H9 (cell line): ENCODE measurements at regions not wholly inside any gene's neighbourhood (a gene's known extent, or its start where the extent isn't known, plus 50 kb on each side); places are given as distances from the start of the nearest gene placed in this dataset.
"Not testable (repeated sequence)": the region's sequence is repeated elsewhere in the genome, so short reads cannot be mapped to it uniquely, and the experiment has no call there.

ENCODE experiments used
- DNase-seq: peaks from one replicate; pipeline ENCODE4 v3.0.0-alpha.2; 2017
- H2AFZ ChIP-seq: one replicate; pipeline ENCODE4 v1.6.1; 2013; ENCODE audit warnings: mild to moderate bottlenecking, low read length, control low read depth, moderate library complexity
- H2AK5ac ChIP-seq: 2 replicates; pipeline ENCODE4 v1.6.1; 2013; ENCODE audit warnings: low read length, control low read depth, mixed read lengths; ENCODE audit not compliant: insufficient read length
- H2BK120ac ChIP-seq: one replicate; pipeline ENCODE4 v1.6.1; 2013; ENCODE audit warnings: low read depth, mild to moderate bottlenecking, low read length, control low read depth, inconsistent platforms; ENCODE audit not compliant: poor library complexity, severe bottlenecking
- H2BK12ac ChIP-seq: 2 replicates; pipeline ENCODE4 v1.6.1; 2013; ENCODE audit warnings: low read length, control low read depth, mixed read lengths, low read depth; ENCODE audit not compliant: insufficient read length
- H2BK15ac ChIP-seq: 2 replicates; pipeline ENCODE4 v1.6.1; 2013; ENCODE audit warnings: low read depth, low read length, control low read depth
- H2BK20ac ChIP-seq: one replicate; pipeline ENCODE4 v1.6.1; 2013; ENCODE audit warnings: low read depth, mild to moderate bottlenecking, low read length, control low read depth, inconsistent platforms; ENCODE audit not compliant: poor library complexity, severe bottlenecking
- H2BK5ac ChIP-seq: 2 replicates; pipeline ENCODE4 v1.6.1; 2013; ENCODE audit warnings: low read length, control low read depth, mixed read lengths; ENCODE audit not compliant: insufficient read length
- H3K14ac ChIP-seq: 2 replicates; pipeline ENCODE4 v1.6.1; 2013; ENCODE audit warnings: low read length, control low read depth; ENCODE audit not compliant: insufficient read depth
- H3K18ac ChIP-seq: 2 replicates; pipeline ENCODE4 v1.6.1; 2013; ENCODE audit warnings: low read depth, mild to moderate bottlenecking, mixed read lengths, low read length, control low read depth; ENCODE audit not compliant: insufficient read length
- H3K23ac ChIP-seq: 2 replicates; pipeline ENCODE4 v1.6.1; 2013; ENCODE audit warnings: low read length, control low read depth, mixed read lengths, low read depth; ENCODE audit not compliant: insufficient read length
- H3K23me2 ChIP-seq: 2 replicates; pipeline ENCODE4 v1.6.1; 2013; ENCODE audit warnings: low read depth, mild to moderate bottlenecking, mixed read lengths, low read length, control low read depth; ENCODE audit not compliant: insufficient read length, poor library complexity, severe bottlenecking
- H3K27ac ChIP-seq: 2 replicates; pipeline ENCODE4 v1.5.1; 2013; ENCODE audit warnings: low read length, control low read depth, mixed read lengths, low read depth; ENCODE audit not compliant: insufficient read length
- H3K27me3 ChIP-seq: 2 replicates; pipeline ENCODE4 v1.6.1; 2013; ENCODE audit warnings: low read length, control low read depth, inconsistent platforms; ENCODE audit not compliant: insufficient read depth
- H3K4ac ChIP-seq: 2 replicates; pipeline ENCODE4 v1.6.1; 2013; ENCODE audit warnings: low read depth, mild to moderate bottlenecking, control low read depth, inconsistent platforms, low read length, moderate library complexity
- H3K4me1 ChIP-seq: 2 replicates; pipeline ENCODE4 v1.6.1; 2013; ENCODE audit warnings: low read length, control low read depth, inconsistent platforms; ENCODE audit not compliant: insufficient read depth
- H3K4me2 ChIP-seq: 2 replicates; pipeline ENCODE4 v1.6.1; 2013; ENCODE audit warnings: low read length, control low read depth, mixed read lengths; ENCODE audit not compliant: insufficient read length, insufficient read depth
- H3K56ac ChIP-seq: 2 replicates; pipeline ENCODE4 v1.6.1; 2013; ENCODE audit warnings: low read depth, mild to moderate bottlenecking, mixed read lengths, low read length, control low read depth; ENCODE audit not compliant: insufficient read length
- H3K79me1 ChIP-seq: 2 replicates; pipeline ENCODE4 v1.6.1; 2013; ENCODE audit warnings: low read depth, mild to moderate bottlenecking, moderate library complexity, low read length, control low read depth, inconsistent platforms; ENCODE audit not compliant: insufficient read depth, poor library complexity, severe bottlenecking
- H3K79me2 ChIP-seq: 2 replicates; pipeline ENCODE4 v1.6.1; 2013; ENCODE audit warnings: low read length, control low read depth, inconsistent platforms; ENCODE audit not compliant: insufficient read depth
- H3K9ac ChIP-seq: 2 replicates; pipeline ENCODE4 v1.6.1; 2013; ENCODE audit warnings: low read length, control low read depth, mixed read lengths; ENCODE audit not compliant: insufficient read length; ENCODE audit errors: extremely low read depth
- H3K9me3 ChIP-seq: one replicate; pipeline ENCODE4 v1.6.1; 2013; ENCODE audit warnings: low read depth, low read length, inconsistent platforms; ENCODE audit not compliant: control insufficient read depth
- H3T11ph ChIP-seq: one replicate; pipeline ENCODE4 v1.6.1; 2013; ENCODE audit warnings: mild to moderate bottlenecking, low read length, control low read depth, inconsistent platforms
- H4K20me1 ChIP-seq: one replicate; pipeline ENCODE4 v1.6.1; 2013; ENCODE audit not compliant: control insufficient read depth, insufficient read length, insufficient read depth
- H4K5ac ChIP-seq: 2 replicates; pipeline ENCODE4 v1.6.1; 2013; ENCODE audit warnings: low read depth, mild to moderate bottlenecking, mixed read lengths, low read length, control low read depth; ENCODE audit not compliant: insufficient read length
- H4K8ac ChIP-seq: replicated peaks from 2 replicates; pipeline ENCODE4 v1.6.1; 2013; ENCODE audit warnings: low read length, control low read depth, mixed read lengths, low read depth; ENCODE audit not compliant: insufficient read length
- H4K91ac ChIP-seq: 2 replicates; pipeline ENCODE4 v1.6.1; 2013; ENCODE audit warnings: low read depth, mild to moderate bottlenecking, moderate library complexity, mixed read lengths, low read length, control low read depth; ENCODE audit not compliant: insufficient read length
- H3K27ac Mint-ChIP-seq, 3 experiments: 2 replicates in 2 of 3; 3 replicates in 1 of 3; pipeline ENCODE4 v1.8.0; 2020 to 2021; ENCODE audit warnings: mixed read lengths in 3 of 3, mild to moderate bottlenecking in 1 of 3, moderate library complexity in 1 of 3
- H3K27me3 Mint-ChIP-seq: 2 replicates; pipeline ENCODE4 v1.8.0; 2021; ENCODE audit warnings: low read depth, mild to moderate bottlenecking, moderate library complexity, mixed read lengths
- H3K36me3 Mint-ChIP-seq, 3 experiments: 2 replicates in 2 of 3; 3 replicates in 1 of 3; pipeline ENCODE4 v1.8.0; 2020 to 2021; ENCODE audit warnings: low read depth in 3 of 3, mixed read lengths in 3 of 3; ENCODE audit not compliant: insufficient read depth in 1 of 3
- H3K4me1 Mint-ChIP-seq, 2 experiments: 2 replicates each; pipeline ENCODE4 v1.8.0; 2020; ENCODE audit warnings: mixed read lengths in 2 of 2
- H3K4me3 Mint-ChIP-seq, 2 experiments: 2 replicates in 1 of 2; 3 replicates in 1 of 2; pipeline ENCODE4 v1.8.0; 2020 to 2021; ENCODE audit warnings: mild to moderate bottlenecking in 2 of 2, mixed read lengths in 2 of 2, moderate library complexity in 1 of 2
- H3K9me3 Mint-ChIP-seq, 2 experiments: 2 replicates in 1 of 2; 3 replicates in 1 of 2; pipeline ENCODE4 v1.8.0; 2020; ENCODE audit warnings: mild to moderate bottlenecking in 2 of 2, mixed read lengths in 2 of 2, moderate library complexity in 1 of 2
- whole genome bisulfite sequencing: extraction: QIAGEN DNeasy Blood & Tissue Kit; methylation state at CpG from one replicate; pipeline ENCODE4 v1.1.7; 2013; ENCODE audit warnings: missing lambda C conversion rate, low lambda C conversion rate, mixed read lengths; ENCODE audit not compliant: insufficient read length; ENCODE audit errors: extremely low coverage; 5-methylcytosine and 5-hydroxymethylcytosine counted together

DNA sequence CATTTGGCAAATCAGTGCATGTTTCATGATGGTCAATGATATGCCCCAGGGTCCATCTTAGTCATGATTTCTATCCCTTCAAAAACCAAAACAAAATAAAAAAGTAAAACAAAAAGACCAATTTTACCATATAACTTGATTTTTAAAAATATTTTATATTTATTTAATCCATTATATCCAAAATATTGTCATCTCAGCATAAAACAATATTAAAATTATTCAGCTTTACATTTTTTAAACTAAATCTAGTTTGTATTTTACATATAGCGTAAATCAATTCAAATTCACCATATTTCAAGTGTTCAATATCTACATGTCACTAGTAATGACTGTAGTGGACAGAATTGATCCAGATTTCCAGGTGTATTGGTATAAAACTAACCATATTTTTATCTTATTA, 187.4 kb upstream of the C1QTNF3 start:
- not testable (repeated sequence) for DNase-seq, H4K8ac ChIP-seq, H3K23me2 ChIP-seq, H4K91ac ChIP-seq, H2BK20ac ChIP-seq, H3K23ac ChIP-seq, H3K27me3 ChIP-seq, H3K56ac ChIP-seq, H2BK5ac ChIP-seq, H3K27ac Mint-ChIP-seq, H3K4me1 ChIP-seq, H3K4me2 ChIP-seq, H3K9me3 Mint-ChIP-seq, H3K79me2 ChIP-seq, H4K5ac ChIP-seq, H2BK15ac ChIP-seq, H4K20me1 ChIP-seq, H3K14ac ChIP-seq, H3T11ph ChIP-seq, H3K4me1 Mint-ChIP-seq, H3K27me3 Mint-ChIP-seq, H2BK12ac ChIP-seq, H2AK5ac ChIP-seq, H3K79me1 ChIP-seq, H2BK120ac ChIP-seq, H3K18ac ChIP-seq, H3K9ac ChIP-seq, H2AFZ ChIP-seq, H3K4me3 Mint-ChIP-seq, H3K4ac ChIP-seq, H3K27ac ChIP-seq, H3K9me3 ChIP-seq
- WGBS: no CpG with 5 or more reads among the region's 1 CpG
- peaks cover 2 to 12% (median 7%) of the 10 kb centered on the region in 3 experiments for H3K36me3 Mint-ChIP-seq

DNA sequence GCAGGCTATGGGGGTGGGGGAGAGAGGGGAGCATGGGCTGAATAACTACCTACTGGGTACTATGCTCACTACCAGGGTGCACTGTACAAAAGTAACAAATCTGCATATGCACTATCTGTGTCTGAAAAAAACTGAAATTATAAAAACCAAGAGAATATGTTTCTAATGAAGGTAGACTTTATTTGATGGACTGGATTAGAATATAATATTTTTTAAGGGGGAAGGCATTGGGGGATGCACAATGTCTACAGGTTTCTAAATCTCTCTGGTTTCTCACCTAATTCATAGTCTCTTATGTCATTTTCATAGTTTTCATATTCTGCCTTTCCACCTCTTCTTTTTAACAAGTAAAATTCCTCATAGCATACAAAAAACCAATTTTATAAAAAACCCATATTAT, 200.8 kb upstream of the C1QTNF3 start:
- not testable (repeated sequence) for H3K23ac ChIP-seq, H3K9me3 ChIP-seq, H3K27me3 ChIP-seq, H2BK20ac ChIP-seq, H3K79me1 ChIP-seq, H2AFZ ChIP-seq, DNase-seq, H3K9ac ChIP-seq, H3K56ac ChIP-seq, H3K27me3 Mint-ChIP-seq, H4K91ac ChIP-seq, H3K18ac ChIP-seq, H3K27ac Mint-ChIP-seq, H4K20me1 ChIP-seq, H2BK12ac ChIP-seq, H4K8ac ChIP-seq, H3K4me2 ChIP-seq, H2BK15ac ChIP-seq, H3K27ac ChIP-seq, H3K79me2 ChIP-seq, H3K4ac ChIP-seq, H4K5ac ChIP-seq, H3K9me3 Mint-ChIP-seq, H2BK120ac ChIP-seq, H2BK5ac ChIP-seq, H3K23me2 ChIP-seq, H3T11ph ChIP-seq, H2AK5ac ChIP-seq, H3K36me3 Mint-ChIP-seq, H3K4me1 ChIP-seq, H3K14ac ChIP-seq
- Mint-ChIP-seq H3K4me1 (peaks cover 19 to 22% of the 10 kb centered on the region in 2 experiments), H3K4me3 (peak overlapping the region; percentile 73 to 80)
